Vagina (tissue), 2 donors: ENCODE measurements at regions not wholly inside any gene's neighbourhood (a gene's known extent, or its start where the extent isn't known, plus 50 kb on each side); places are given as distances from the start of the nearest gene placed in this dataset.

Experiments used
- POLR2A ChIP-seq, 2 donors: fragments of 450-650 bp; IDR thresholded peaks; one replicate each; pipeline ENCODE4 v1.6.1; 2017; ENCODE audit warnings: antibody characterized with exemption in 2 of 2, mild to moderate bottlenecking in 2 of 2, moderate library complexity in 2 of 2
- POLR2AphosphoS5 ChIP-seq, 2 donors: sonication (generic); formaldehyde crosslinking; IDR thresholded peaks; one replicate each; pipeline ENCODE4 v1.9.0; 2017; ENCODE audit warnings: antibody characterized with exemption in 2 of 2, mild to moderate bottlenecking in 2 of 2, low read depth in 1 of 2; ENCODE audit not compliant: insufficient read depth in 1 of 2

DNA sequence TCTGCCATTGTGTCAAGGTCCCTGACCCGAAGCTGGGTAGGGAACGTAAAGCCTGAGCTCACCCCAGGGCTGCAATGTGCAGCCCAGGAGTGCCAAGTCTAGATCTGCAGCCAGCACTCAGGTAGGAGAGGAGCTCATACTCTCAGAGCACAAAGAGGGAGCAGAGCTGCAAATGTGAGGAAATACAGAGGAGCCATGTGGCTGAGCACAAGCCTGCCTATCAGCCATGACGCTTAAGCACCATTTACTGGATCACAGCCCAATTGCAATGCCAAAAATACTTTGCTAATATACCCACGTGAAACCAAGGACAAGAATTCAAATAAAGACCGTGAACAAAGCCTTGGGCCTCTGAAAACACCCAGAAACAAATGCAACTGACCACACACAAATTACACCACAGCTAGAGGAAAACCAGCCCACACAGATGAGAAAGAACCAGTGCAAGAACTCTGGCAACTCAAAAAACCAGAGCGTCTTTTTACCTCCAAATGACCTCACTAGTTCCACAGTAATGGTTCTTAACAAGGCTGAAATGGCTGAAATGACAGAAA is 69.0 kb upstream of the HPF1 start:
- TF ChIP-seq POLR2A (IDR thresholded peaks at IDR 0.05) = no peak
- no peak for TF ChIP-seq POLR2AphosphoS5 (IDR thresholded peaks at IDR 0.05; ENCODE audit: insufficient read depth in 1 of 2, low read depth in 1 of 2)
